Adrenal gland (tissue), 5 donors: ENCODE measurements at regions not wholly inside any gene's neighbourhood (a gene's known extent, or its start where the extent isn't known, plus 50 kb on each side); places are given as distances from the start of the nearest gene placed in this dataset.

Experiments
- POLR2A ChIP-seq, 2 donors: fragments of 450-650 bp; IDR thresholded peaks; one replicate each; pipeline ENCODE4 v1.6.1; 2017; ENCODE audit warnings: antibody characterized with exemption in 2 of 2, mild to moderate bottlenecking in 2 of 2, moderate library complexity in 1 of 2
- TF ChIP-seq, protein P1 (sequence below), 6 experiments: fragments of 450-650 bp in 4 of 6; fragments of 200-600 bp in 2 of 6; sonication (generic) in 1 of 6; IDR thresholded peaks; 1 replicate in 5 of 6; 2 replicates in 1 of 6; pipeline versions ENCODE4 v1.5.1 to v1.8.0; 2016 to 2021; ENCODE audit warnings: antibody characterized with exemption in 6 of 6, mild to moderate bottlenecking in 2 of 6, moderate library complexity in 1 of 6
- donor health status: DM: no; HTN: no; CAD: no.

DNA sequence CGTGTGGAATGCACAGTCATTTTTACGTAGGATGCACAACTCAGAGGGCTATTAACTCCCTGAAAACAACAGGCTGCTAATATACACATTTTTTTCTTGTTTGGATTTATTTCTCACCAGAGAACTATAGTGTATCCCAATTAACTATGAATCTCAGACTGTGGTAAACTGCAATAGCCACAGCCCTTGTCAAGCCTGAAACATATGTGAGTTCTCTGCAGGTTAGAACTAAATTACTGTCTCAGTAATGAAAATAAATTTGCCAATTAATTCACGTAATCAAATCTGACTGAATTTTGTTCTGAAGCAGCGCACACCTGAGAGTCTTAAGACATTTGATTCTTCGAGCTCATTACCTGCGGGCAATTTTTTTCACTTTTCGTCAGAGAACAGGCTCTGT, 318.6 kb downstream of the PMP22 start:
- TF ChIP-seq, protein P1, sequence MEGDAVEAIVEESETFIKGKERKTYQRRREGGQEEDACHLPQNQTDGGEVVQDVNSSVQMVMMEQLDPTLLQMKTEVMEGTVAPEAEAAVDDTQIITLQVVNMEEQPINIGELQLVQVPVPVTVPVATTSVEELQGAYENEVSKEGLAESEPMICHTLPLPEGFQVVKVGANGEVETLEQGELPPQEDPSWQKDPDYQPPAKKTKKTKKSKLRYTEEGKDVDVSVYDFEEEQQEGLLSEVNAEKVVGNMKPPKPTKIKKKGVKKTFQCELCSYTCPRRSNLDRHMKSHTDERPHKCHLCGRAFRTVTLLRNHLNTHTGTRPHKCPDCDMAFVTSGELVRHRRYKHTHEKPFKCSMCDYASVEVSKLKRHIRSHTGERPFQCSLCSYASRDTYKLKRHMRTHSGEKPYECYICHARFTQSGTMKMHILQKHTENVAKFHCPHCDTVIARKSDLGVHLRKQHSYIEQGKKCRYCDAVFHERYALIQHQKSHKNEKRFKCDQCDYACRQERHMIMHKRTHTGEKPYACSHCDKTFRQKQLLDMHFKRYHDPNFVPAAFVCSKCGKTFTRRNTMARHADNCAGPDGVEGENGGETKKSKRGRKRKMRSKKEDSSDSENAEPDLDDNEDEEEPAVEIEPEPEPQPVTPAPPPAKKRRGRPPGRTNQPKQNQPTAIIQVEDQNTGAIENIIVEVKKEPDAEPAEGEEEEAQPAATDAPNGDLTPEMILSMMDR (IDR thresholded peaks at IDR 0.05): no peak
- no peak for TF ChIP-seq POLR2A (IDR thresholded peaks at IDR 0.05)
